OCI-LY3 (cell line): ENCODE measurements at regions not wholly inside any gene's neighbourhood (a gene's known extent, or its start where the extent isn't known, plus 50 kb on each side); places are given as distances from the start of the nearest gene placed in this dataset.

Source experiments
- CTCF ChIP-seq: fragments of 200-600, 300-600 bp; sonication (generic); IDR thresholded peaks from 2 replicates; pipeline ENCODE4 v1.5.1; 2014; ENCODE audit warnings: antibody characterized with exemption, low read length, low read depth
- EZH2phosphoT487 ChIP-seq: fragments of 200-600 bp; shearing (Covaris generic); IDR thresholded peaks from 2 replicates; pipeline ENCODE4 v1.6.1; 2018; ENCODE audit warnings: antibody characterized with exemption, mixed run types, low read depth

- no peak for TF ChIP-seq EZH2phosphoT487
- TF ChIP-seq CTCF, result no peak
Measured at GRCh38 chr6:112903361-112903760, 556.2 kb downstream of the RFPL4B start.
